SU-DHL-6 (cell line): ENCODE measurements at regions not wholly inside any gene's neighbourhood (a gene's known extent, or its start where the extent isn't known, plus 50 kb on each side); places are given as distances from the start of the nearest gene placed in this dataset.

Experiments used
- H2AFZ ChIP-seq: fragments of 200-600 bp; sonication (generic); 2 replicates; pipeline ENCODE4 v1.6.1; 2014; ENCODE audit warnings: low read depth, mild to moderate bottlenecking, moderate library complexity, mixed read lengths, antibody characterized with exemption, low read length; ENCODE audit not compliant: severe bottlenecking
- H3F3A ChIP-seq: fragments of 200-600 bp; shearing (Covaris generic); 2 replicates; pipeline ENCODE4 v1.6.0; 2016; ENCODE audit warnings: antibody characterized with exemption, mild to moderate bottlenecking; ENCODE audit not compliant: insufficient read depth
- H3K27ac ChIP-seq: fragments of 200-600 bp; sonication (generic); 2 replicates; pipeline ENCODE4 v1.5.1; 2016; ENCODE audit warnings: low read depth, mild to moderate bottlenecking, low read length, moderate library complexity, mixed read lengths
- H3K27me3 ChIP-seq: fragments of 200-600 bp; sonication (generic), shearing (Covaris generic); 2 replicates; pipeline ENCODE4 v1.6.0; 2014; ENCODE audit warnings: mild to moderate bottlenecking, low read length
- H3K36me3 ChIP-seq: fragments of 200-600 bp; sonication (generic); 2 replicates; pipeline ENCODE4 v1.6.1; 2014; ENCODE audit warnings: mild to moderate bottlenecking, low read length, mixed read lengths
- H3K4me2 ChIP-seq: fragments of 300-600, 200-600 bp; shearing (Covaris generic), sonication (generic); 2 replicates; pipeline ENCODE4 v1.6.0; 2014; ENCODE audit warnings: low read length, low read depth, mild to moderate bottlenecking; ENCODE audit not compliant: poor library complexity, severe bottlenecking
- H3K4me3 ChIP-seq: fragments of 200-600 bp; sonication (generic); 2 replicates; pipeline ENCODE4 v1.5.1; 2014; ENCODE audit warnings: antibody characterized with exemption, low read length, mild to moderate bottlenecking, mixed read lengths; ENCODE audit not compliant: insufficient read depth, poor library complexity, severe bottlenecking
- H3K79me2 ChIP-seq: fragments of 200-600 bp; sonication (generic); 2 replicates; pipeline ENCODE4 v1.6.1; 2014; ENCODE audit warnings: mild to moderate bottlenecking, low read length, moderate library complexity; ENCODE audit not compliant: insufficient read depth
- H3K9ac ChIP-seq: fragments of 200-600 bp; sonication (generic); 2 replicates; pipeline ENCODE4 v1.7.0; 2014; ENCODE audit warnings: mild to moderate bottlenecking, low read length
- H3K9me2 ChIP-seq: fragments of 200-600 bp; sonication (generic); replicated peaks from 2 replicates; pipeline ENCODE4 v1.6.1; 2014; ENCODE audit warnings: low read length; ENCODE audit not compliant: insufficient read depth
- H3K9me3 ChIP-seq: fragments of 200-600 bp; sonication (generic); 2 replicates; pipeline ENCODE4 v1.6.1; 2014; ENCODE audit warnings: low read length, mixed read lengths; ENCODE audit not compliant: insufficient read depth
- H4K20me1 ChIP-seq: fragments of 200-600 bp; sonication (generic); 2 replicates; pipeline ENCODE4 v1.6.1; 2014; ENCODE audit warnings: low read depth, mild to moderate bottlenecking, antibody characterized with exemption, low read length, moderate library complexity, mixed read lengths
- CTCF ChIP-seq: fragments of 200-600 bp; sonication (generic); IDR thresholded peaks from one replicate; pipeline ENCODE4 v1.5.1; 2017; ENCODE audit warnings: antibody characterized with exemption, mild to moderate bottlenecking, low read length, moderate library complexity; ENCODE audit not compliant: insufficient read depth, poor library complexity, severe bottlenecking
- EZH2phosphoT487 ChIP-seq: fragments of 200-600 bp; sonication (generic), shearing (Covaris generic); conservative IDR thresholded peaks from 2 replicates; pipeline ENCODE4 v1.6.1; 2018; ENCODE audit warnings: mild to moderate bottlenecking, antibody characterized with exemption, low read length, moderate library complexity, mixed read lengths

GRCh38 chr12:11446372-11446771 lies 51.0 kb upstream of the PRB2 start:
- Histone ChIP-seq H3K9me3 (no peaks in the 10 kb centered on the region), H3K27me3 (no peaks in the 10 kb centered on the region), H3K36me3 (no peaks in the 10 kb centered on the region), H3K4me3 (no peak overlapping the region), H3K27ac (no peak overlapping the region), H4K20me1 (no peaks in the 10 kb centered on the region), H2AFZ (no peak overlapping the region), H3K9me2 (no peaks in the 10 kb centered on the region), H3K4me2 (no peak overlapping the region), H3K9ac (no peak overlapping the region), H3K79me2 (no peaks in the 10 kb centered on the region), H3F3A (no peaks in the 10 kb centered on the region)
- TF ChIP-seq CTCF (no peak), EZH2phosphoT487 (no peak)

DNA sequence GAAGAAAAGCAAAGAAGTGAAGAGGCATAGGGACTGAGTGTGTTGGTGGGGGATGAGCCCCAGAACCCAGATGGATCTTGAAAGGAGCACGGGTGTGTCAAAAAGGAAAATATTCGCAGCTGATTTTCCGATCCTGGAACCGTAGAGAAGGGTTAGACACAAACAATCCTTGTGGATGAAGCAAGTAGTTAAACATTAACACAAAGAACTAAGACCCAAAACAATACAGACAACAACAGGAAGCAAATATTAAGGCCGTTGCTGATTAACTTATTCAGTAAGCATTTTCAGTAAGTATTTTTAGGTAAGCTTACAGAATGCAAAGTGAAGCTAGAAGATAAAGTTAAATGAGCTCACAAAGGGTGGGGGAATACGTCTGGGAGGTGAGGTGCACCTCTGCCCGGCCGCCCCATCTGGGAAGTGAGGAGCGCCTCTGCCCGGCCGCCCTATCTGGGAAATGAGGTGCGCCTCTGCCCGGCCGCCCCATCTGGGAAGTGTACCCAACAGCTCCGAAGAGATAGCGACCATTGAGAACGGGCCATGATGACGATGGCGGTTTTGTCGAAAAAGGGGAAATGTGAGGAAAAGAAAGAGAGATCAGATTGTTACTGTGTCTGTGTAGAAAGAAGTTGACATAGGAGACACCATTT lies 62.8 kb upstream of the PRB2 start:
- H3K4me3 ChIP-seq = no peak overlapping the region
- H3F3A ChIP-seq = no peaks in the 10 kb centered on the region
- H3K9ac ChIP-seq = no peak overlapping the region
- no peaks in the 10 kb centered on the region for H3K9me3 ChIP-seq
- H3K9me2 ChIP-seq = no peaks in the 10 kb centered on the region
- H3K36me3 ChIP-seq = no peaks in the 10 kb centered on the region
- no peak overlapping the region for H3K27ac ChIP-seq
- no peak overlapping the region for H3K4me2 ChIP-seq
- no peaks in the 10 kb centered on the region for H3K27me3 ChIP-seq
- no peaks in the 10 kb centered on the region for H3K79me2 ChIP-seq
- no peaks in the 10 kb centered on the region for H4K20me1 ChIP-seq
- TF ChIP-seq CTCF (no peak), EZH2phosphoT487 (no peak)
- no peak overlapping the region for H2AFZ ChIP-seq

DNA sequence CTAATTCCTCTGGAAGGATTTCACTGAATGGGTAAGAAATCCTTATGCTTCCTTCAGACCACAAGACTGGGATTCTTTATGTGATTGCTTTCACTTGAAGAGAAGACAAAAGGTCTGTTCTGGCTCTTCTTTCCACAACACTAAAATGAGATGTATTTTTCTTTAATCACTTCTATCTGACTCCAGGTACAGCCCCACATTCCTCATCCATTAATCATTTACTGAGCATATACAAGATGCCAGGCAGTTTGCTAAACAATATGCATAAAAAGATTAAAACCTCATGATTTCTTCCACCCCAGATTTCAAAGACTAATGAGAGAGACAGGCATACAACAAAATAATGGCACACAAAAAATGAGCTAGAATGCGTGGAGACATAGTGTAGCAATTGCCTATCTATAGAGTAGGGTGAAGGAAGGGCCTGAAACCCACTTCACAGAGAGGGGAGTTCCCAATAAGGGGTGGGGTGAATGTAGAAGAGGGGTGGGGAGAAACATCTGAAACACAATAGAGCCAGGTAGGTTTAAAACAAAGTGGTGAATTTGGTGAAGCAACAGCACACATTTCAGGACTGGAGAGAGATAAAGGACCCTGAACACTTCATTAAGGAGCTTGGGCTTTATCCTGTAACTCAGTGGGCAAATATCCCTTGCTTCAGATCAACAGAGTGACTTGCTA lies 65.1 kb upstream of the PRB2 start:
- no peak overlapping the region for H2AFZ ChIP-seq
- TF ChIP-seq CTCF = no peak
- TF ChIP-seq EZH2phosphoT487 = no peak
- H3K9me3 ChIP-seq = no peaks in the 10 kb centered on the region
- no peak overlapping the region for H3K4me3 ChIP-seq
- H4K20me1 ChIP-seq = no peaks in the 10 kb centered on the region
- no peak overlapping the region for H3K9ac ChIP-seq
- no peaks in the 10 kb centered on the region for H3K27me3 ChIP-seq
- H3K9me2 ChIP-seq = no peaks in the 10 kb centered on the region
- H3K4me2 ChIP-seq = no peak overlapping the region
- H3K79me2 ChIP-seq = no peaks in the 10 kb centered on the region
- no peak overlapping the region for H3K27ac ChIP-seq
- no peaks in the 10 kb centered on the region for H3F3A ChIP-seq
- no peaks in the 10 kb centered on the region for H3K36me3 ChIP-seq
